Ishikawa (cell line): ENCODE measurements at regions not wholly inside any gene's neighbourhood (a gene's known extent, or its start where the extent isn't known, plus 50 kb on each side); places are given as distances from the start of the nearest gene placed in this dataset.

ENCODE experiments used
- CEBPB ChIP-seq: IDR thresholded peaks from 2 replicates; pipeline ENCODE4 v1.6.1; 2012
- CREB1 ChIP-seq: IDR thresholded peaks from 2 replicates; pipeline ENCODE4 v1.6.1; 2012; ENCODE audit warnings: low read depth
- EGR1 ChIP-seq: IDR thresholded peaks from 2 replicates; pipeline ENCODE4 v1.6.1; 2012
- EP300 ChIP-seq: IDR thresholded peaks from 2 replicates; pipeline ENCODE4 v1.6.1; 2012; ENCODE audit warnings: borderline replicate concordance
- FOXM1 ChIP-seq: IDR thresholded peaks from 2 replicates; pipeline ENCODE4 v1.6.1; 2012; ENCODE audit warnings: low read depth, borderline replicate concordance
- NFIC ChIP-seq: IDR thresholded peaks from 2 replicates; pipeline ENCODE4 v1.6.1; 2012
- RAD21 ChIP-seq: IDR thresholded peaks from 2 replicates; pipeline ENCODE4 v1.6.1; 2012; ENCODE audit warnings: low read depth
- REST ChIP-seq: IDR thresholded peaks from 2 replicates; pipeline ENCODE4 v1.6.1; 2012; ENCODE audit warnings: low read depth, mild to moderate bottlenecking
- TAF1 ChIP-seq: IDR thresholded peaks from 2 replicates; pipeline ENCODE4 v1.6.1; 2012; ENCODE audit warnings: low read depth, mild to moderate bottlenecking
- TCF12 ChIP-seq: IDR thresholded peaks from 2 replicates; pipeline ENCODE4 v1.6.1; 2012; ENCODE audit warnings: low read depth
- TEAD4 ChIP-seq: IDR thresholded peaks from 2 replicates; pipeline ENCODE4 v1.6.1; 2012
- USF1 ChIP-seq: IDR thresholded peaks from 2 replicates; pipeline ENCODE4 v1.6.1; 2012
- YY1 ChIP-seq: IDR thresholded peaks from 2 replicates; pipeline ENCODE4 v1.6.1; 2012; ENCODE audit warnings: low read depth
- ZBTB7A ChIP-seq: IDR thresholded peaks from 2 replicates; pipeline ENCODE4 v1.6.1; 2012; ENCODE audit warnings: low read depth
- TF ChIP-seq, protein P1 (sequence below): IDR thresholded peaks from 2 replicates; pipeline ENCODE4 v1.6.1; 2012

- TF ChIP-seq REST (no peak), YY1 (no peak), CREB1 (no peak), EGR1 (no peak), USF1 (no peak), TAF1 (no peak), ZBTB7A (no peak), CEBPB (no peak)
- TF ChIP-seq, protein P1, sequence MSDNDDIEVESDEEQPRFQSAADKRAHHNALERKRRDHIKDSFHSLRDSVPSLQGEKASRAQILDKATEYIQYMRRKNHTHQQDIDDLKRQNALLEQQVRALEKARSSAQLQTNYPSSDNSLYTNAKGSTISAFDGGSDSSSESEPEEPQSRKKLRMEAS, result no peak
Measured at GRCh38 chr12:46518729-46519128, 146.2 kb upstream of the SLC38A2 start.

DNA sequence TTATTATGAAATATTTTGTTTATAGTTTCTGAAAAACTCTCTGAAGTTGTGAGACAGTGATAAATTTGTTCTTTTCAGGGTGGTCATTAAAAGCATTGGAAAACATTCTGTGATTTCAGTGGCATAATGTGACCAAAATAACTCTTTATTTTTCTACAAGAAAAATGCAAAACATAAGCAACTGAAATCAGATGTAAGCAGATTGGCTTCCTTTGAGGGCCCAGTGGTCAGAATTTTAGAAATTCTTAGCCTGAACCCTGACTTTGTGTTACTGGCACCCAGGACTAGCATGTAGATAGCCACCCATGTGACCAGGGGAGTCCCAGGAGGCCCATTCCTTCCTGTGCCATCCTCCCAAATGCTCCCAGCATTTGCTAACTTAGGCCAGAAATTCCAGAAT is 145.6 kb upstream of the SLC38A2 start:
- TF ChIP-seq ZBTB7A (no peak), REST (no peak), EGR1 (no peak), USF1 (no peak), EP300 (no peak)
- TF ChIP-seq, protein P1, result no peak

GRCh38 chr12:46517579-46517962 is 145.0 kb upstream of the SLC38A2 start:
- TF ChIP-seq FOXM1 (no peak), USF1 (no peak)

DNA sequence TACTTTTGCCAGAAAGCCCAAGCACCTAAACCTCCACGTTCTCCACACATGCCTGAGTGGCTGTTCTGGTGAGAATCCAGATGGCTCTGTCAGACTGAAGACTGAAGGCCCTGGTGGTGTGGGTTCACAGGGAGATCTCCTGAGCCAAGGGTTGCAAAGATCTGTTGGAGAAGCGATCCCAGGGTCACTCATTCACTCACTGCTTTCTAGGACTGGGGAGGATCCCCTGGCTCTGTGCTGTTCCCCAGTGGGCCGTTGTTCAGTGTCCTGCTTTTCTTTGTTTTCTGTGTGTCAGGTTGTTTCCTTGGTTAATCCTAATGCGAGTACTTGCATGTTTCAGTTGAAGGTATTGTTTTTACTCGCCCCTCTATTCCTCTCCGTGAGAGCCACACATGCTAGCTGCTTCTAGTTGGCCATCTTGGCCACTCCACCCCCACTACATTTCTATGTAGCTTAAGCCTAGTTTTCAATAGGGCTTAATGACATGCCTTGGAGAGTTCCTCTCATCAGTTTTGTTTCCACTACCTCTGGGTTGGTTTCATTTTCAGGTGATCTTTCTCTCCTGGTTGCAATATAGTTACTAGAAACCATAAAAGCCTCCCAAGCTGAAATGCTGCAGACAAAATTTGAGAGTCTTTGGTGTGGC is 144.5 kb upstream of the SLC38A2 start:
- TF ChIP-seq NFIC (no peak), EP300 (no peak), FOXM1 (no peak), CEBPB (no peak), CREB1 (no peak), REST (no peak), TCF12 (no peak), ZBTB7A (no peak), EGR1 (no peak), USF1 (no peak), YY1 (no peak), RAD21 (no peak), TEAD4 (no peak), TAF1 (no peak)
- TF ChIP-seq, protein P1, result no peak
